Hindlimb muscle (tissue), 1 donor: ENCODE measurements at regions not wholly inside any gene's neighbourhood (a gene's known extent, or its start where the extent isn't known, plus 50 kb on each side); places are given as distances from the start of the nearest gene placed in this dataset.
A peak's percentile ranks its signal among the peaks of the same experiment; 100 is the strongest.

Experiments used
- DNase-seq: peaks from one replicate; pipeline ENCODE4 v3.0.0-alpha.2; 2013

DNA sequence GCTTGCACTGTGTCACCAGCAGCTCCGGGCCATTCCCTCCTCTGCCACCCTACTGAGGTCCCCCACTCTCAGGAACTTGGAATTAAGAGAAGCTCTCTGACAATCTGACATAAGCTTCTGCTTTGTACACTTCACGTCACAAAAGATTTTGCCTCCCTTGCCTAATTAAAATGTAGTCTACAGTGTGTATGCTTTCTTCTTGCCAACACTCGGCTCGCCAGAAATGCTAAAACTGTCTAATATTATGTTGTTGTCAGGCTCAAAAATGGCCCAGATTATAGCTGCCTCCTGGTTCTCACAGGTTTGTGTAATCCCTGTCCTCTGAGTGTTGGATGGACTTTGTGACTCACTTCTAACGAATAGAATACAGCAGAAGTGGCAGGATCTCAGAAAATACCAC, 474.7 kb downstream of the MBD2 start:
- no peak for DNase-seq

- DNase-seq, result no peak
Measured at GRCh38 chr18:53747663-53748160, 476.8 kb downstream of the MBD2 start.

- no peak for DNase-seq
Measured at GRCh38 chr18:53747210-53747609, 477.3 kb downstream of the MBD2 start.

DNA sequence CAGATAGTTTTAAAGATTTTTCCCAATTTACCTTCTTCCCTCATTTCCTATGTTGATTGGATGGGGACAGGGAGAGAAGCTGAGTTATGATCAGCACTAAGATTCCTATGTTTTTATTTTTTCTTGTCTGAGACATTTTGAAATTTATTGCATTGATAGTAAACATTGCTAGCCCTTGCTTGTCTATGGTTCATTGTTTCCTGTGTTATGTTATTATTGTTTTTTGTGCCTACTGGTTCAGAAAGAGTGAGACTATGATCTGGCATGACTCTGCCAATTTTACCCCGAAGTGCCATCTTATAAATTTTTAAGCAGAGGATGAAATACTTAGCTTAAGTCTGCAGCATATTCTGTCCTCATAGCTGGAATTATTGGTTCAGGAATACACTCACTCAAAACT, 478.5 kb downstream of the MBD2 start:
- no peak for DNase-seq

- no peak for DNase-seq
Measured at GRCh38 chr18:53745224-53745967, 479.1 kb downstream of the MBD2 start.

- no peak for DNase-seq
Measured at GRCh38 chr18:53739700-53740099, 484.8 kb downstream of the MBD2 start.

- no peak for DNase-seq
Measured at GRCh38 chr18:53735526-53735925, 488.9 kb downstream of the MBD2 start.

DNA sequence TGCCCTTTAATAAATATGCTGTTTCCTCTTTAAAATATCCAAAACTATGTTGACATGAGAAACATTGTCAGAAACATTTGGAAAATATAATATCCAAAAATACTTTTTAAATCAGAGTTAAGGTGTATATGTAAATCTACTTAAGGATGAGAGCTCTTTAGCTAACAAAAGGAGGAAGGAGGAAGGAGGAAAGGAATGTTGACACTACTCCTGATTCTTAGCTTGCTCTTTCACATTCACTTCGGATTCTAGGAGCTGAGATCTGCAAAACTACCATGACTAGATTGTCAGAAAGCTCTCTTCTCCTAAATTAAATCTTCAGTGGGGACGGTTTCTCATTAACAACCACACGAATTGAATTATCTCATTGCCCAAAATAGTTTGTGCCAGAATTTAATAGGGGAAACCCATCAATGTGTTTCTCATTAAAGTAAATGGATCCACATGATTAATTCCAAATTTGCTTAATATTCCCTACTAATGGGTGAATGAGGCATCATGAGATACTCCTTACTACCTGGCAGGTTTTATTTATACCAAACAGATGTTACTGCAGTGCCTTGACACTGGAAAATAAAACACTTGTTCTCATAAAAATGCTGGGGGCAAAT, 509.1 kb downstream of the MBD2 start:
- peak; percentile 1 for DNase-seq

- no peak for DNase-seq
Measured at GRCh38 chr18:53710080-53710479, 514.4 kb downstream of the MBD2 start.

GRCh38 chr18:53702480-53702879, 522.0 kb downstream of the MBD2 start:
- DNase-seq, result no peak

- DNase-seq, result no peak
Measured at GRCh38 chr18:53701697-53702096, 522.8 kb downstream of the MBD2 start.

DNA sequence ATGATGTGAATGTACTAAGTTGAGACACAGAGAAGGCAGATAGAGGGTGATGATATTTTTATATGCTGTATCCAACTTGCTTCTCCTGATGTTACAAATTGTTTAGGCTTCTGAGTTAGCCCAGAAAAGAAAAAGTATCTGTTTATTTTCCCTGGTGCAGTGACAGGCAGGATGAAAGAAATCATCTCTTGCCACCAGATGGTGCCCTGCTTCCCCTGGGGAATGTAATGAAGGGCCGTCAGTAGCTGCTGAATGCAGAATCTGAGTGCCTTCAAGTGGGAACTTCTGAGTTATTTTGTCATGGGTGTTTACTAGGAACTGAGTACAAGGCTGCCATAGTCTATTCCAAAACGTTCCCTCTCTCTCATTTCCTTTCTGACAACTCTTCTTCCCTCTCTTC, 525.6 kb downstream of the MBD2 start:
- DNase-seq, result no peak

- no peak for DNase-seq
Measured at GRCh38 chr18:53689886-53690285, 534.6 kb downstream of the MBD2 start.

DNA sequence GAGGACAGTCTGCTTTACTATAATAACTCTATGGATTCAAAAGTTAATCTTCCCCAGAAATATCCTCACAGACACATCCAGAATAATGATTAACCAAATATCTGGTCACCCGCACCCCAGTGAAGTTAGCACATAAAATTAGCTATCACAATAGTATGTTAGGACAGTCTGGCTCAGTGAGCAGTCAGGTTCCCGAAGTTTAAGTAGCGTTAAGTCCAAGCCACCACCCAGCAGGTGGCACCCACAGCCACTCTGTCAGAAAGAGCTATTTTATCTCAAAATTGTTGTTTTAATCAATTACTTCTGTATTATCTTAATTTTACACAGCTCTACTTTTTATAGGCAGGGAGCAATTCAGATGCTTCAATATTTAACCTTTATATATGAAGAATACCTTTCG, 537.5 kb downstream of the MBD2 start:
- DNase-seq, result no peak

- DNase-seq, result no peak
Measured at GRCh38 chr18:53682796-53683195, 541.7 kb downstream of the MBD2 start.

GRCh38 chr18:53677480-53677879, 547.0 kb downstream of the MBD2 start:
- DNase-seq, result no peak

GRCh38 chr18:53665701-53666100, 558.8 kb downstream of the MBD2 start:
- no peak for DNase-seq

GRCh38 chr18:53664575-53664974, 559.9 kb downstream of the MBD2 start:
- DNase-seq, result no peak

DNA sequence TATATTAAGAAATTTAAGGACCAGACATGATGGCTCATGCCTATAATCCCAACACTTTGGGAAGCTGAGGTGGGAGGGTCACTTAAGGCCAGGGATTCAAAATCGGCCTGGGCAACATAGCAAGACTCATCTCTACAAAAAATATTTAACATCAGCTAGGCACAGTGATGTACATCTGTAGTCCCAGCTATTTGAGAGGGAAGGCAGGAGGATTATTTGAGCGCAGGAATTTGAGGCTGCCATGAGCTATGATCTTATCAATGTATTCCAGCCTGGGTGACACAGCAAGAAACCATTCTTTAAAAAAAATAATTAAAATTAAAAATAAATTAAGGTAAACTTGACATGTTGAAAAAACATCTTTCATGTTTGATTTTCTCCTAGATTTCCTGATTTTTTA, 564.2 kb downstream of the MBD2 start:
- no peak for DNase-seq

DNA sequence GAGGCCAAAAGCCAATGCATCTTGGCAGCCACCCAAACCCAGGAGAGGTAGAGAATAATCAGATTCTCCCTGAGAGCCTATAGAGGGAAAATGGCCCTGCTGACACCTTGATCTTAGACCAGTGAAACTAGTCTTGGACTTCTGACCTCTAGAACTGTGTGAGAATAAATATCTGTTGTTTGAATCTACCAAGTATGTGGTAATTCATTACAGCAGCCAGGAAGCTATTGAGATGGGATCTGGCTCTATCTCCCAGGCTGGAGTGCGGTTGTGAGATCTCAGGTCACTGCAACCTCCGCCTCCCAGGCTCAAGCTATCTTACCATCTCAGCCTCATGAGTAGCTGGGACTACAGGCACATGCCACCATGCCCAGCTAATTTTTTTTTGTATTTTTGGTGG, 567.2 kb downstream of the MBD2 start:
- no peak for DNase-seq

GRCh38 chr18:53649621-53650020, 574.8 kb downstream of the MBD2 start:
- no peak for DNase-seq

- DNase-seq, result no peak
Measured at GRCh38 chr18:53644799-53645471, 579.5 kb downstream of the MBD2 start.

DNA sequence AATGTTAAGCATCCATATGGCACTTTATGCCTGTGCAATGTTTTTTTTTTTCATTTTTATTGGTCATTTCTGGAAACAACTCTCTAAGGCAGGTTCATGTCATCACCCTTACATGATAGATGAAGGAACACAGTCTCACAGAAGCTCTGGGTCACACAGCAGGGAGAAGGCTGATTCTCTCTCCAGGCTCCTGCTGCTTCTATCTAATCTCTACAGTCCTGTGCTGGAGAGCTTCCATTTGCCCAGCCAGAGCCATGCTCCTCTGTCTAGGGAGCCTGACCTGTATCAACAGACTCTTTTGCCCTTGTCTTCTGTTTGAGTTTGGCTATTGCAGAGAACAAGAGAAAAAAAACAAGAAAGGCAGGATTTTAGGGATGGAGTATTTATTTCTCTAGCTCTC, 584.8 kb downstream of the MBD2 start:
- DNase-seq, result no peak

GRCh38 chr18:53629337-53629736, 595.1 kb downstream of the MBD2 start:
- DNase-seq, result no peak
